GM13977 (cell line): ENCODE measurements at regions not wholly inside any gene's neighbourhood (a gene's known extent, or its start where the extent isn't known, plus 50 kb on each side); places are given as distances from the start of the nearest gene placed in this dataset.

Experiments used
- DNase-seq: peaks from one replicate; pipeline ENCODE4 v3.0.0; 2012; ENCODE audit warnings: low spot score
- CTCF ChIP-seq: IDR thresholded peaks from 2 replicates; pipeline ENCODE4 v1.5.1; 2012; ENCODE audit warnings: mild to moderate bottlenecking, control low read depth; ENCODE audit not compliant: insufficient read depth; ENCODE audit errors: extremely low read depth, missing control alignments
- in situ Hi-C: fragments of 300-500 bp; cut with MboI; formaldehyde crosslinking; loops from one replicate; pipeline ENCODE4 v1.12.0; 2022; ENCODE audit warnings: low sequenced_read_pairs, low pct_unique_long_range_greater_than_20kb, mixed read lengths, inconsistent platforms; ENCODE audit not compliant: unreplicated experiment

- in situ Hi-C loops: no loop called here
- no peak for TF ChIP-seq CTCF
- no peak for DNase-seq
Observed at GRCh38 chr7:81510122-81510521, 259.7 kb downstream of the HGF start.

GRCh38 chr7:81507221-81507620 is 262.6 kb downstream of the HGF start:
- no peak for DNase-seq
- in situ Hi-C loops: no loop called here
- TF ChIP-seq CTCF: no peak

- DNase-seq: no peak
- no peak for TF ChIP-seq CTCF
- in situ Hi-C loops: no loop called here
Observed at GRCh38 chr7:81506609-81507008, 263.2 kb downstream of the HGF start.

GRCh38 chr7:81503771-81504170 is 266.1 kb downstream of the HGF start:
- TF ChIP-seq CTCF: no peak
- no peak for DNase-seq
- in situ Hi-C loops: no loop called here

GRCh38 chr7:81503336-81503735 is 266.5 kb downstream of the HGF start:
- in situ Hi-C loops: no loop called here
- TF ChIP-seq CTCF: no peak
- DNase-seq: no peak

GRCh38 chr7:81501220-81501619 is 268.6 kb downstream of the HGF start:
- in situ Hi-C loops: no loop called here
- no peak for TF ChIP-seq CTCF
- DNase-seq: no peak

- TF ChIP-seq CTCF: no peak
- in situ Hi-C loops: no loop called here
- no peak for DNase-seq
Observed at GRCh38 chr7:81500631-81501030, 269.2 kb downstream of the HGF start.
